PC-3 (cell line): ENCODE measurements at regions not wholly inside any gene's neighbourhood (a gene's known extent, or its start where the extent isn't known, plus 50 kb on each side); places are given as distances from the start of the nearest gene placed in this dataset.

ENCODE experiments used
- ATAC-seq: fragments of 200-7000 bp; cut with Tn5 transposase; 2 replicates; pipeline ENCODE4 v1.9.1; 2020; ENCODE audit warnings: mild to moderate bottlenecking, moderate library complexity
- BruUV-seq: library from RNA; stranded (reverse); fragments of 400-500 nt; replicated peaks from 2 replicates; lab custom pipeline; 2021; lab: Mats Ljungman, UMichigan
- CTCF ChIA-PET: fragments of 300-600 bp; sonication (Branson Sonifier 250); formaldehyde crosslinking; loops from one replicate; lab custom pipeline; 2022; ENCODE audit warnings: antibody characterized with exemption; lab: Charles Lee
- POLR2A ChIA-PET: fragments of 300-600 bp; sonication (Branson Sonifier 250); formaldehyde crosslinking; loops from one replicate; lab custom pipeline; 2022; ENCODE audit warnings: antibody characterized with exemption; ENCODE audit not compliant: unreplicated experiment; lab: Charles Lee
- DNase-seq: peaks from one replicate; pipeline ENCODE4 v3.0.0-alpha.2; 2015
- H2AFZ ChIP-seq: fragments of 300-600 bp; sonication (generic); 2 replicates; pipeline ENCODE4 v1.6.0; 2016; ENCODE audit warnings: antibody characterized with exemption, low read length
- H3F3A ChIP-seq: fragments of 300-600 bp; sonication (generic); one replicate; pipeline ENCODE4 v1.6.0; 2017; ENCODE audit warnings: antibody characterized with exemption, low read length, control low read depth, mild to moderate bottlenecking; ENCODE audit not compliant: unreplicated experiment
- H3K27ac ChIP-seq: fragments of 300-600 bp; sonication (generic); 2 replicates; pipeline ENCODE4 v1.5.1; 2016; ENCODE audit warnings: mild to moderate bottlenecking, low read length
- H3K27me3 ChIP-seq: fragments of 300-600 bp; sonication (generic); 2 replicates; pipeline ENCODE4 v1.6.1; 2016; ENCODE audit warnings: low read length, mixed read lengths
- H3K36me3 ChIP-seq: fragments of 300-600 bp; sonication (generic); 2 replicates; pipeline ENCODE4 v1.6.1; 2016; ENCODE audit warnings: low read depth, mixed run types, low read length, mixed read lengths
- H3K4me1 ChIP-seq: fragments of 300-600 bp; sonication (generic); 2 replicates; pipeline ENCODE4 v1.5.1; 2016; ENCODE audit warnings: low read length; ENCODE audit not compliant: insufficient read depth
- H3K4me2 ChIP-seq: fragments of 300-600 bp; sonication (generic); 2 replicates; pipeline ENCODE4 v1.6.0; 2016; ENCODE audit warnings: low read length
- H3K4me3 ChIP-seq: fragments of 300-600 bp; sonication (generic); 2 replicates; pipeline ENCODE4 v1.5.1; 2016; ENCODE audit warnings: mild to moderate bottlenecking, low read length, mixed read lengths
- H3K79me2 ChIP-seq: fragments of 300-600 bp; sonication (generic); 2 replicates; pipeline ENCODE4 v1.6.1; 2017; ENCODE audit warnings: low read length, mixed read lengths
- H3K9ac ChIP-seq: fragments of 300-600 bp; sonication (generic); 2 replicates; pipeline ENCODE4 v1.6.0; 2016; ENCODE audit warnings: mild to moderate bottlenecking, low read length
- H3K9me2 ChIP-seq: fragments of 300-600 bp; sonication (generic); replicated peaks from 2 replicates; pipeline ENCODE4 v1.6.1; 2016; ENCODE audit warnings: mixed run types, low read length, mixed read lengths
- H3K9me3 ChIP-seq: fragments of 300-600 bp; sonication (generic); 2 replicates; pipeline ENCODE4 v1.6.1; 2016; ENCODE audit warnings: low read length, mixed read lengths
- H4K20me1 ChIP-seq: fragments of 300-600 bp; sonication (generic); 2 replicates; pipeline ENCODE4 v1.6.1; 2016; ENCODE audit warnings: low read length, mixed read lengths
- CTCF ChIP-seq: fragments of 300-600 bp; sonication (generic); conservative IDR thresholded peaks from 2 replicates; pipeline ENCODE4 v1.5.1; 2017; ENCODE audit warnings: antibody characterized with exemption, low read depth, mild to moderate bottlenecking, low read length
- EZH2 ChIP-seq: fragments of 300-600 bp; sonication (generic); IDR thresholded peaks from one replicate; pipeline ENCODE4 v1.6.1; 2017; ENCODE audit warnings: antibody characterized with exemption, mild to moderate bottlenecking, low read length; ENCODE audit not compliant: unreplicated experiment
- EZH2phosphoT487 ChIP-seq: fragments of 300-600 bp; sonication (generic); IDR thresholded peaks from 2 replicates; pipeline ENCODE4 v1.6.1; 2018; ENCODE audit warnings: mild to moderate bottlenecking, antibody characterized with exemption, low read length, borderline replicate concordance
- intact Hi-C: fragments of 100-400 bp; cut with micrococcal nuclease; formaldehyde crosslinking; loops from 2 replicates; pipeline ENCODE4 v1.9.0; 2023

- no peak overlapping the region for H3K27ac ChIP-seq
Measured at GRCh38 chr18:61189376-61189775, 143.9 kb upstream of the CDH20 start.

DNA sequence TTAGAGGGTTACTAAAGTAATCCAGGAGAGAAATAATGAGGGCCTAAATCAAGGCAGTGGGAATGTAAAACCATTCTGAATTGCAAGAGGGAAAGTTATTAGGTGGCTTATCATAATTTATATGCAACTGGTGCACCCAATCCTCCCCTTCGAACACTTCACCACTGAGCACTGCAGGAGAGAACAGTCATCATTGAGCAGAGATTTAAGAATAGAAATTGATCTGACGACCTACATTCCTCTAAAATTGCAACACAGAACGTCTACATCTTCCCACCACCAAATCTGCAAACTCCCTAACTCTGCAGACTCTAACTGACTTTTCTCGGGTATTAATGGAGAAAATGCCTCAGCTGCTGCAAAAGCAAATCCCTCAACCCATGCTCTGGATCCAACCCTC lies 138.5 kb upstream of the CDH20 start:
- H3K27me3 ChIP-seq = no peaks in the 10 kb centered on the region
- CTCF ChIA-PET = no interaction called here
- TF ChIP-seq EZH2 = no peak
- TF ChIP-seq CTCF = no peak
- no peak for TF ChIP-seq EZH2phosphoT487

More at GRCh38 chr18:61189376-61189775, 143.9 kb upstream of the CDH20 start:
- H3K9me3 ChIP-seq = no peaks in the 10 kb centered on the region
- ChIA-PET POLR2A (no interaction called here), CTCF (no interaction called here)
- no peak for DNase-seq
- H3F3A ChIP-seq = no peaks in the 10 kb centered on the region
- no peaks in the 10 kb centered on the region for H3K36me3 ChIP-seq
- no peaks in the 10 kb centered on the region for H4K20me1 ChIP-seq
- intact Hi-C loops = no loop called here
- no TSS peak for BruUV-seq
- H3K4me1 ChIP-seq = no peaks in the 10 kb centered on the region
- H3K79me2 ChIP-seq = no peaks in the 10 kb centered on the region
- no peak overlapping the region for H3K9ac ChIP-seq
- no peaks in the 10 kb centered on the region for H3K27me3 ChIP-seq
- TF ChIP-seq EZH2phosphoT487 (no peak), EZH2 (no peak), CTCF (no peak)
- ATAC-seq = no peak
- no peak overlapping the region for H2AFZ ChIP-seq
- H3K4me3 ChIP-seq = no peak overlapping the region
- no peak overlapping the region for H3K4me2 ChIP-seq
- no peaks in the 10 kb centered on the region for H3K9me2 ChIP-seq

DNA sequence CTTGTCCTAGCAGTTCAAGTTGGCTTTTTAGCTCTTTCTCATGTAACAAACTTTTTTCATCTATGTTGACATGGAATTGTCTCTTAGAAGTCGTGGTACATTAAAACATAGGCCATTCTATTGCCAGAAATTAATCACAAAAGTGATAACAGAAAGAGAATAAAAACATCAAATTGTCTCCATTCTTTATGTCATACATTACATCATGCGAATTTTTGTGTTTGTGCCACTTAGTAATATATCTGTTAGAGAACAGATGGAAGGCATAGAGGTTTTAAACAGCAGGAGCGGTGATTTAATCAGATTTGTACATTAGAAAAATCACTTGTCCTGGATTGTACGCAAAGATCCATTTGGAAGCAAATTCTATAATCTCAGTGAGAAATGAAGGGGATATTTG lies 136.5 kb upstream of the CDH20 start:
- TF ChIP-seq CTCF (no peak), EZH2phosphoT487 (no peak), EZH2 (no peak)
- no peak overlapping the region for H3K4me2 ChIP-seq
- ChIA-PET POLR2A (no interaction called here), CTCF (no interaction called here)
- no peaks in the 10 kb centered on the region; the same call in 1 of the 2 replicates for H3K27me3 ChIP-seq
- H4K20me1 ChIP-seq = no peaks in the 10 kb centered on the region
- H3F3A ChIP-seq = no peaks in the 10 kb centered on the region
- H3K9ac ChIP-seq = no peak overlapping the region
- H3K9me3 ChIP-seq = no peaks in the 10 kb centered on the region
- H3K36me3 ChIP-seq = no peaks in the 10 kb centered on the region
- no peaks in the 10 kb centered on the region for H3K4me1 ChIP-seq
- H3K4me3 ChIP-seq = no peak overlapping the region
- H2AFZ ChIP-seq = no peak overlapping the region
- intact Hi-C loops = no loop called here
- ATAC-seq (no peak), DNase-seq (no peak)
- H3K9me2 ChIP-seq = no peaks in the 10 kb centered on the region
- BruUV-seq = no TSS peak
- H3K27ac ChIP-seq = no peak overlapping the region
- H3K79me2 ChIP-seq = no peaks in the 10 kb centered on the region

More for the DNA sequence above, 138.5 kb upstream of the CDH20 start:
- intact Hi-C loops = no loop called here
- BruUV-seq = no TSS peak
- POLR2A ChIA-PET = no interaction called here
- Histone ChIP-seq H3K9me3 (no peaks in the 10 kb centered on the region), H3K79me2 (no peaks in the 10 kb centered on the region), H3K4me1 (no peaks in the 10 kb centered on the region), H3K9ac (no peak overlapping the region), H4K20me1 (no peaks in the 10 kb centered on the region), H3K27ac (no peak overlapping the region), H3K4me2 (no peak overlapping the region), H2AFZ (no peak overlapping the region), H3K9me2 (no peaks in the 10 kb centered on the region), H3K36me3 (no peaks in the 10 kb centered on the region), H3F3A (no peaks in the 10 kb centered on the region), H3K4me3 (no peak overlapping the region)
- DNase-seq = no peak
- no peak for ATAC-seq
